ENCODE measurements at regions not wholly inside any gene's neighbourhood (a gene's known extent, or its start where the extent isn't known, plus 50 kb on each side); places are given as distances from the start of the nearest gene placed in this dataset.
"Not testable (repeated sequence)": the region's sequence is repeated elsewhere in the genome, so short reads cannot be mapped to it uniquely, and the experiment has no call there.

DNA sequence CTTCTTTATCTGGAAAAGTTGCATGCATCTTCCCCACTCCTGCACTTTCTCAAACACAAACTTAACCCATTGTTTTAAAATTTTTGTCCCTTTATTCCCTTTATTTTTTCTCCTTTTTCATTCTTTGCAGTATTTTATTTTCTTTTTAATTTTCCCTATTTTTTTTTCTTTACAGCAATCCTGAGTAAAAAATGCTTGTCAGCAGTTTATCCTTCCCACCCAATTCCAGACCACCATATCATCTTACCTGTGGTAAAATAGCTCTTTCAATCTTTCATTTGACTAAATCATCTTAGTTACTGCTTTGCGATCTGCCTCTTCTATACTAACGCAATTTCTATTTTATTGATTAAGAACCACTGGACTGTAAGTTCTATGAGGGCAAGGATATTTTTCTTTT, 450.5 kb downstream of the KLHL4 start:
- no peak for DNase-seq

DNA sequence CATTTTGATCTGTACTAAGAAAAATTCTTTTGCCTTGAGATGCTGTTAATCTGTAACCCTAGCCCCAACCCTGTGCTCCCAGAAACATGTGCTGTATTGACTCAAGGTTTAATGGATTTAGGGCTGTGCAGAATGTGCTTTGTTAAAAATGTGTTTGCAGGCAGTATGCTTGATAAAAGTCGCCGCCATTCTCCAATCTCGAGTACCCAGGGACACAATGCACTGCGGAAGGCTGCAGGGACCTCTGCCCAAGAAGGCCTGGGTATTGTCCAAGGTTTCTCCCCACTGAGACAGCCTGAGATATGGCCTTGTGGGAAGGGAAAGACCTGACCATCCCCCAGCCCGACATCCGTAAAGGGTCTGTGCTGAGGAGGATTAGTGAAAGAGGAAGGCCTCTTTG, 454.5 kb downstream of the KLHL4 start:
- DNase-seq: not testable (repeated sequence)

DNA sequence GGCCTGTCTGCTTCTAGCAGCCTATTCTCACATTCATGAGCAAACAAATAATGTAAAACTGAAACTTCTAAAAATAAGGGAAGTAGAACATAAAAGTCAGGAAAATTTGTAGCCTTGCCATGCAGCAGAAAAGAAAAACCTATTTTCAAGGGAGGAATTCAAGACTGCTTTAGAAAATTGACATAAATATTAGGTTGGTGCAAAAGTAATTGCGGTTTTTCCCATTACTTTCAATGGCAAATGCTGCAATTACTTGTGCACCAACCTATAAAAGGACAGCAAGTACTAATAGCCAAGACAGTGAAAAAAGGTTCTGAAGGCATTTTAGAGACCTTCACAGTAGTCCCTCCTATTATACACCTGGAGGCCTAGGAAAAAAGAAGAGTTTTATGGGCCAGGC, 457.8 kb downstream of the KLHL4 start:
- DNase-seq: no peak

DNA sequence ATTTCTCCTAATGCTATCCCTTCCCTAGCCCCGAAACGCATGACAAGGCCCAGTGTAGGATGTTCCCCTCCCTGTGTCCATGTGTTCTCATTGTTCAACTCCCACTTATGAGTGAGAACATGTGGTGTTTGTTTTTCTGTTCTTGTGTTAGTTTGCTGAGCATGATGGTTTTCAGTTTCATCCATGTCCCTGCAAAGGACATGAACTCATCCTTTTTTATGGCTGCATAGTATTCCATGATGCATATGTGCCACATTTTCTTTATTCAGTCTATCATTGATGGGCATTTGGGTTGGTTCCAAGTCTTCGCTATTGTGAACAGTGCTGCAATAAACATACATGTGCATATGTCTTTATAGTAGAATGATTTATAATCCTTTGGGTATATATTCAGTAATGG, 490.3 kb downstream of the KLHL4 start:
- DNase-seq: not testable (repeated sequence)

DNA sequence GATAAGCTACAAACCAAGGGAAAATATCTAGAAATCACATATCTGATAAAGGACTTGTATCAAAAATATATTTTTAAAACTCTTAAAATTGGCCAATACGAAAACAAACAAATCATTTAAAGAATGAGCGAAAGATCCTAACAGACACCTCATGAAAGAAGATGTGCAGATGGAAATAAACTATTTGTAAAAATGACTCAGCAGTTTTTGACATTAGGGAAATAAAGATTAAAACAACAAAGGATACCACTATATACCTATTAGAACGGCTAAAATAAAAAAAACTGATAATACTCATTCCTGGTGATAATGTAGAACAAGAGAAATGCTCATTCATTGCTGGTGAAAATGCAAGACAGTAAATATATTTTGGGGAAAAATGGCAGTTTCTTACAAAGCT, 506.4 kb downstream of the KLHL4 start:
- no peak for DNase-seq

DNA sequence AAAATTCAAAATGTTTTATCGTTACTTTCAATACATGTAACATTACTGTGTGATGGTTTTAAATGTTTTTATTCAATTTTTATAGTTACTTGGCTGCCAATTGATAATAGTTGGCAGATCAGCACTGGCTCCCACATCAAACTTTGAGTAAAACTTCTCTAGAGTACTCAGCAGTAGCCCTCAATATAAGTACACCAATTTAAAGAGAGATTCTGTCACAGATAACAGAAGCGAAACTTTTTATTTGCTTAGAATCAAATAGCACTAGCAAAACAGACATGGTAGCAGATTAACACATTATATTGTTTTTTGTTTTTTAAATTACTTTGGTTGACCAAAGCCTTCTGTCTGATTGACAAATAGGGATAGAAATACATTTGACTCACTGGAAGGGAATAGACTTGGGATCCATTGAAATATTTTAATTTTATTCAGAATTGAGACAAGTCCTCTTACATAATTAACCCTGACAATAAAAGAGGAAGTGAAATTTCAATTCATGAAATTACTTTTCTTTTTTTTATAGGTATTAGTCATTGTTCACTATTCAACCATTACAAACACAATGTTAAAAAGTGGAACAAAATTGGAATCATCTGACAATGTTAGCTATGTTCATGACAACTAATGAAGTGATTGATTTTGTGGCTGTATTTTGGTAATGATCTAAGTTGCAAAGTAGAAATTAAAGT, 554.9 kb downstream of the KLHL4 start:
- DNase-seq: no peak

DNA sequence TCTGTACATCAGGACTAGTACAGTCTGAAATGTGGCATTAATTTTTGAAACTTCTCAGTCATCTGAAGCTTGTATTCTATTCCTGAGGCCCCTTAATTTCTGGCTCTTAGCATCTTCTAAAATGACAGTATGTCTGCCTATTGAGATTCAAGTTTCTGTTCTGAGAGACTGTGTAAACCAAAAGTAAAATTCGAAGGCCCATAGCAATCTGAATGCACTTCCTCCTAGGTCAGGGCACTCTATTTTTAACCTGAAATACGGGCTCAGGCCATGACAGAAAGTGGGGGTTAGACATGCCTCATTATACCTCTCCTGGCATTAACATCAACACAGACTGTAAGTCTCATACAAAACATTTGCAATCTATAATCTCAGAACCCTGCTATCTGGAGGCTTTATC, 584.4 kb downstream of the KLHL4 start:
- no peak for DNase-seq

DNA sequence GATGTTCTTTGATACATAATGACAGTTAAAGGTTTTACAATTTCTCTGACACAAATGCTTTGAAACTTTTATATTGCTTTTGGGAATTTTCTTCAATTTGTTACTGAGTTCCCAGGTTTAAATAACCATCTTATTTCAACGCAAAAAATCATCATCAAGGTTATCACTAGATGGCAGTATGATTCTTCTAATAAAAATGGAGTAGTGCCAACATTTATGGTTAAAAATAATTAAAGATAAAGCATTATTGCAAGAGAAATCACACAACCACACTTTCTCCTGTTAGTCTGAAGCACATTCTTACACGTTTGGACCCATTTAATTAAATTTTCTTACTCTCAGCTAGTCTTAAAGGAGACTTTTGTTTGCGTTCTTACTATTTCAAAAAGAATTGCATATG, 611.3 kb upstream of the CPXCR1 start:
- DNase-seq: no peak

DNA sequence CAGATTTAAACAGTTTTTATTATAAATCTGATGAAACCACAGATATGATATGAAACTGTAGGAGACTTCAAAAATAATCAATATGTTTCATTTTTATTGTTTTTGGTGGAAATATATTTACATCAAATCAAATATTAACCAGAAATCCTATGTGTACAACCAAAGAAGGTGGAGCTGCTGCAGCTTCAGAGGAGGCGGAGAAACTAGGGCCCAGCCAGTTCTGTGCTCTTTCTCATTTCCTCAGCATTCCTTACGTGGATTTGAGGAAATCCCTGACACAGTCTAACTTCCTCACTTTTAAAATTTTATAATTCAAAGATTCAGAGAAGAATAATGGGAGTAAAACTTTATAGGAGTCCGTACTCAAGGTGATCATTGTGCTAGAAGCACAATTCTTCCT, 610.7 kb upstream of the CPXCR1 start:
- DNase-seq: no peak

DNA sequence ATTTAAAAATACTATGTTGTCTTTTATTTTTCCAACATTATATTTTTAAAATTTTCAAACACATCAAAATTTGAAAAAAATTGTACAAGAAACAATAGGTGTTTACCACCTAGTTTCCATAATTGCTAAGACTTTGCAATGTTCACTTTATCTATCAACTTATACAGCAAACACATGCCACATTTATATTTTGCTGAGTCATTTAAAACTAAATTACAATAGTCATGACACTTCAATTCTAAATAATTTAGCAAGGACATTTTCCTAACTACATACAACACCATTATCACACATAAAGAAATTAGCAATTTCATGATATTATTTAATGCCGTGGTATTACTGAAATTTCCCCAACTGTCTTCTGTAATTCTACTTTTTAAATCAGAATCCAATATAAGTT, 600.4 kb upstream of the CPXCR1 start:
- DNase-seq: no peak

DNA sequence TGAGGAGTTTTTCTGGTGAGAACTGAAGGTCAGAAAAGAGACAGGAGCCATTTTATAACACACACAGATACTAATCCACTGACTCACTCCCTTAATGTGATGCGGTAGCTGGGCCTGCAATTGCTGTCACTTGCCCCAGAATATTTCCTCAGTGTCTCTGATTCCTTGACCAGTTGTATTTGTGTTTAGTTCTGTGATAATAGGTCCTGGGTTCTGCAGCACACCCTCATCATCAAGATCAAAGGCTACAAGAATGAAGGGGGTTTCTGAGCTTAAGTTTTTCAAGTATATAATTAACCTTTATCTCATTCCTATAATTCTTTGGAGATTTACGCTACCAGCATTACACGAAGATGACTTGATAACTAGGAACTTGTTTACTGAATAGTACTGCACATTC, 576.5 kb upstream of the CPXCR1 start:
- no peak for DNase-seq

DNA sequence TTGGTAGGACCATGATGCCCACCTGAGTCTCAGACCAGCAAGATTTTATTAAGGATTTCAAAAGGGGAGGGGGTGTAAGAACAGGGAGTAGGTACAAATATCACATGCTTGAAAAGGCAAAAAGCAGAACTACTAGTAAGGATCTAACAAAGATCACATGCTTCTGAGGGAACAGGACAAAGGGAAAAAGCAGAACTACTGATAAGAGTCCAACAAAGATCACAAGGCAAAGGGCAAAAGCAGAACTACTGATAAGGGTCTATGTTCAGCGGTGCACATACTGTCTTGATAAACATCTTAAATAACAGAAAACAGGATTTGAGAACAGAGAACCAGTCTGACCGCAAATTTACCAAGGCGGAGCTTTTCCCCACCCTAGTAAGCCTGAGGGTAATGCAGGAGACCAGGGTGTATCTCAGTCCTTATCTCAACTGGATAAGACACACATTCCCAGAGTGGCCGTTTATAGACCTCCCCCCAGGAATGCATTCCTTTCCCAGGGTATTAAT, 573.0 kb upstream of the CPXCR1 start:
- DNase-seq: not testable (repeated sequence)

DNA sequence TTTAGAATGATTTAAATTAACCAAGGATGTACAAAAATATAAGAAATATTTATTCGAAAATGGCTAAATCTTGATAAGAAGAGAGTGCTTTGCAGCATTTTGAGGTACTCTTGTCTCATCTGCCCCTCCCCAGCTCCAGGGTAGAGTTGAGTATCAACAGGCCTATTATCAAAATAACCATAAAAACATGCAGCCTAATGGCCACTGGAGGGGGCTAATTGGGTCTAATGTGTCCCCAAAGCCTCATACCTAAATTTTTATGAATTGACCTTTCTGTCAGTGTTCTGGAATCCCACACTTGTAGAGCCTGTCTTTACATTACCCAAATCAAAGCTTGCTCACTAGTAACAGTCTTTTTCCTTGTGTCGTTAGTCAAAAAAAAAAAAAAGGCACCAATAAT, 544.9 kb upstream of the CPXCR1 start:
- DNase-seq: no peak

DNA sequence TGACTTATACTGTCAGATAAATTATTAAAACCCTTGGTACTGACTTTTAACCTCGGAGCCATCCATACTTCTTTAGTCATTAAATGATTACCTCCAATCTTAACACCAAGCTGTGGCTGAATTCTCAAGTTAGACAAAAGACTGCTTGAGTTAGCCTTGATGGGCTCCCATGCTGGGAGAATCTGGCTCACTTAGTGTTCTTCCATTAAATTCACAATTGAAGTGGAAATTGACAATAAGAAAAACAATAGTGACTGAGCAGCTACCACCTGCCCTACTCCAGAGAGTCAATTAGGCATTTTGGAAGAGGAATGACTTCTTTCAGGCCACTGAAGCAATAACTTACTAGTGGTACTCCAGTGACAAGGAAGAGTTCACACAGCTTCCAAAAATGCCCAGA, 503.0 kb upstream of the CPXCR1 start:
- DNase-seq: no peak

DNA sequence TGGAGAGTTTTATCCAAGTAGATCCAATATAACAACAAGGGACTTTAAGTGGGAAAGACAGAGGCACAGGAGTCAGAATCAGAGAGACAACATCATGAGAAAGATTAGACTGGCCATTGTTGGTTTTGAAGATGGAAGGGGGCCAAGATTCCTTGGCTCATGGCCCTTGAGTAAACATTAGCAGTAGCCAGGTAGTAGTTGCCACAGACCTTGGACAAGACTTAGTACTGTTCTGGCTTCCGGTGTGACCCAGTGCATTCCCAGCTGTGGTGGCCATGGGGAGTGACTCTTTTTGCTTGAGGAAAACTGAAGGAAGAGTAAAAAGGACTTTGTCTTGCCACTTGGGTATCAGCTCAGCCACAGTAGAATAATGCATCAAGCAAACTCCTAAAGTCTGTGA, 462.2 kb upstream of the CPXCR1 start:
- DNase-seq: no peak

DNA sequence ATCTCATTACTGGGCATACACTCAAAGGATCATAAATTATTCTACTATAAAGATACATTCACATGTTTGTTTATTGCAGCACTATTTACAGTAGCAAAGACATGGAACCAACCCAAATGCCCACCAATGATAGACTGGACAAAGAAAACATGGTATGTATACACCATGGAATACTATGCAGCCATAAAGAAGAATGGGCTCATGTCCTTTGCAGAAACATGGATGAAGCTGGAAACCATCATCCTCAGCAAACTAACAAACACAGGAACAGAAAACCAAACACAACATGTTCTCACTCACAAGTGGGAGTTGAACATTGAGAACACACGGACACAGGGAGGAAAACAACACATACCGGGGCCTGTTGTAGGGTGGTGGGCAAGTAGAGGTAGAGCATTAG, 433.1 kb upstream of the CPXCR1 start:
- not testable (repeated sequence) for DNase-seq

DNA sequence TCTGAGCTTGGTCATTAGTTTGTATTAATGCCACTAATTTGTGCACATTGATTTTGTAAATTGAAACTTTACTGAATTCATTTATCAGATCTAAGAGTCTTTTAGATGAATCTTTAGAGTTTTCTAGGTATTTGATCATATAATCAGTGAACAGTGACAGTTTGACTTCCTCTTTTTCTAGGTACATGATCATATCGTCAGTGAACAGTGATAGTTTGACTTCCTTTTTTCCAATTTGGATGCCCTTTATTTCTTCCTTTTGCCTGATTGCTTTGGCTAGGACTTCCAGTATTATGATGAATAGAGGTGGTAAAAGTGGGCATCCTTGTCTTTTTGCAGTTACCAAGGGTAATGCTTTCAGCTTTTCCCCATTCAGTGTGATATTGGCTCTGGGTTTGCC, 421.4 kb upstream of the CPXCR1 start:
- DNase-seq: no peak

DNA sequence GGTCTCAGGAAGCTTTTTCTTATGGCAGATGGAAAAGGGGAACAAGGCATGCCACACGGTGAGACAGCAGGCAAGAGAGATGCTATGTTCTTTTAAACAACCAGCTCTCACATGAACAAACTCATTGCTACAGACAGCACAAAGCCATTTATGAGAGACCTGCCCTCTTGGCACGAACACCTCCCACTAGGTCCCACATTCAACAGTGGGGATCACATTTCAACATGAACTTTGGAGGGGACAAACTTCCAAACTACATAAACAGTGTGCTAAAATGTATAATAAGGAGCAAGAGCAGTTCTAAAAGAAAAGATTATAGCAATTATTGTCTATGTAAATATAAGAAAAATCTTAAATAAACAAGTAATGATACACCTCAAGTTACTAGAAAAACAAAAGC, 391.8 kb upstream of the CPXCR1 start:
- DNase-seq: no peak

DNA sequence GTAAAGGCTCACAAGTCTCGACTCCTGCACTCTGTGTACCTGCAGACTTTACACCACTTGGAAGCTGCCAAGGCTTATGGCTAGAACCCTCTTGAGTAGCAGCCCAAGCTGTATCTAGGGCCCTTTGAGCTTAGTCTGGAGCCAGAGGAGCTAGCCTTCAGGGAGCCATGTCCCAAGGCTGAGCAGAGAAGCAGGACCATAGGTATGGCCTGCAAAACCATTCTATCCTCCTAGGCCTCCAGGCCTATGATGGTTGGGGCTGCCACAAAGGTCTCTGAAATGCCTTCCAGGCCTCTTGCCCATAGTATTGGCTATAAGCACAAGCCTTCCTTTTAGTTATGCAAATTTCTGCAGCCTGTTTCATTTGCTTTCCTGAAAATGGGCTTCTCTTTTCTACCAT, 380.7 kb upstream of the CPXCR1 start:
- no peak for DNase-seq

DNA sequence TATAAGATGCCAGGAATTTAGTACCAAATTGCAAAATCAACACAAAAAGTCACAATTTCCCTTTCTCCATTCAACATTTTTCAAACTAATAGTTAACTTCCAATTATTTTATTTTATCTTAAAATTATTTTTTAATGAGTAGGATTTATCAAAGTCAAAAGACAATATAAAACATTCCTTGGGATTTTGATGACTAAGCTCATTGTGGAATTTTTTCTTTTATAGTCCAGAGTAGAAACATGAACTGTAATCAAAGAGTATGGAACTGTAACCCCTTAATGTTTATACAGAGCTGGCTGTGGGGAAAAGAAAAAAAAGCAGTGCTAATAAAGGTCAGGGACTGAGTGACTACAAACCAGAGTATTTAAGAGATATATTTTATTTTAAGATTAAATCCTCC, 368.6 kb upstream of the CPXCR1 start:
- no peak for DNase-seq

DNA sequence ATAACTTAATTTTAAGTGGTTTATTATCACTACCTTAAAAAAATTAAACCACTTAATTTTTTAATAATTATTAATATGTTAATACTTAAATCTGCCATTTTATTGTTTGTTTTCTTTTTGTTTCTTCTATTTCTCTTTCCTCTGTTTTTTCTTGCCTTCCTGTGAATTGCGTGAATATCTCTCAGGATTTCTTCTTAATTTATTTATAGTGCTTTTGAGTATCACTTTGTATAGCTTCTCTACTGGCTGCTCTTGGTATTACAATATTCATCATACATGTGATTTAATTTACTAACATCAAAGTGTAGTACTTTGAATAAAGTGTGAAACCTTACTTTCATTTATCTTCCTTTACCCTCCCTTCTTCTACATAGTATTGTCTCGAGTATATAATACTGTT, 349.5 kb upstream of the CPXCR1 start:
- DNase-seq: no peak

DNA sequence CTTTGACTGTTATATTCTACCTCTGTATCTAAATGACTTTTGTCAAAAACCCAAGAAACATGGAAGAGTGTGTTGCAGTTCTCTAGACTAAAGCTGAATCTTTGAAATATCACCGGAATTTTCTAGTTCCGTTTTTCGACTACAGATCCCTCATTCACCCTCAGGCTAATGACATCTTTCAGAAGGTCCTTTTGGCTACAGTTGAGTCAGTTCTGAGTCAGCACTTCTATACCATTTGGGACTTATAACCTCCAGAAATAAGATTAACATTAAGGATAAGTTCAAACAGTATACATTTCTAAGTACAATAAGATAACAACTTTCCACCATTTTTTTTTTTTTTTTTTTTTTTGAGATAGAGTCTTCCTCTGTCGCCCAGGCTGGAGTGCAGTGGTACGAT, 331.0 kb upstream of the CPXCR1 start:
- DNase-seq: no peak

DNA sequence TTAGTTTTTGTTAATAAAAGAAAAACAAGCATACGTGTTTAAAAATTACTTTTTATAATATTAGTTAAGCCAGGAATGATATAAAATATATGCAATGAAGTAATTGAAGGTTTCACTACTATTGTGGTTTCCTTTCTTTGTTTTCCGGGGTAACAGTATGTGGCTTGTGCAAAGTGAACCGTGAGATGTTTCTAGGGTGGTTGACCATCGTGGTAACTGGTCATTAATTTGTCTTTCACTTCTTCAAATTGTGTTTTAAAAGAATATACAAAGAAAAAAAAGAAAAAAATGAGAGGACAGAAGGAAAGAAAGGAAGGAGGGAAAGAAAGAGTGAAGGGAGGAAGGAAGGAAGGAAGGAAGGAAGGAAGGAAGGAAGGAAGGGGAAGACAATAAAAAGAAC, 330.1 kb upstream of the CPXCR1 start:
- DNase-seq: no peak

DNA sequence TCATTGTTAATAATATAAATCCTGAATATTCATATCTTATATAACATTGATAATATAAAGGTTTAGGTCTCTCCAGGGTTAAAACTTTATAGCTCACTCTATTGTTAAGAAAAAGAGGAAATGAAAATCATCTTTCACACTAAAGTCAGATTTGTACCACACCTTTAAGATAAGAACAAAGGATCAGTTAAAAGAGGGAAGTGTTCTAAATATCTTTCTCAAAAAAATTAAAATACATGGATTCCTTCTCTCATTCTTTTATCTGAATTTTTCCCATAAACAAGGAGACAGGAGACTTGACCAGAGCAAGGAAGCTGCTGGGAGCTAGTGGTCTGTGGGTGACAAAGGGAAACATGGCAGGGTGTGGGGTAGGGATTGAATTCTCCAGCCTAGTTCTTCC, 323.0 kb upstream of the CPXCR1 start:
- DNase-seq: no peak

DNA sequence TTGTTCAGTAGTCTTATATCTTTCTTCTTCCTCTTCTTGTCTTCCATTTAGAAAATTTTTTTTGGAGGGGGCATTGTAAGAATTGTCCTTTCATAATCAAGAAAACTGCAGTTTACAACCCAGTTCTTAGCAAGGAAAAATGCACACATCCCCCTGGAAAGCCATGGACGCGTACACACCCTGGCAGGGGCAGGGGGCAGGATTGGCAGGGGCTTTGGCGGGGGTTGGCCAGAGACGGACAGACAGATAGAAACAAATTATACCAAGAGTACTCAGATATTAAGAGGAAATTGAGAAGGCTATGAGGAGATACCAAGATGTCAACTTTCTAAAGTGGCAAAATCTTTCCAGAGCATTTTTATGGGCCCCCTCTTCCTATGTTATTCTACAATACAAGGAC, 322.5 kb upstream of the CPXCR1 start:
- no peak for DNase-seq

DNA sequence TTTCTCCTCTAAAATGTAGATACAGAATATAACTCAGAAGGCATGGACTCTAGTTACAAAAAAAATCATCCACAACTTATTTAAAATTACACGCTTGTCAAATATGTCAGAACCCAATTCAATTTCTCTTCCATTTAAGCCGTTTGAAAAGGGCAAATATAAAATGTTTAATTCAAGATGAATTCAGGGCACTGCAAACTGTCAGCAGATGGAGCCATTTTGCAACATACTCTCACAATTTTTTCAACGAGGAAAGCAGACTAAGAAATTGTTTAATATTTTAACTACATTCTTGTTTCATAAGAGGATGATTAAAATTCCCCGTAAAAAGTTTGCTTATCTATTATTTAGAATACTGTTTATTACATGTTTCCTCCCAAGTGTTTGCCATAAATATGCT, 321.3 kb upstream of the CPXCR1 start:
- no peak for DNase-seq

All from activated CD4-positive, alpha-beta T cell treated with anti-CD3 and anti-CD28 coated beads, Interleukin-2, Interleukin-6, amounts not matched to agents 100 ng/mL and 50 ng/mL, durations not matched to agents 16 hours and 8 hours (primary cell).